ENCODE measurements at regions not wholly inside any gene's neighbourhood (a gene's known extent, or its start where the extent isn't known, plus 50 kb on each side); places are given as distances from the start of the nearest gene placed in this dataset.

GRCh38 chr13:58051807-58052375 lies 420.3 kb downstream of the PCDH17 start:
- no peak for DNase-seq

- DNase-seq: no peak
These were observed 424.9 kb downstream of the PCDH17 start for GRCh38 chr13:58056426-58056825.

DNA sequence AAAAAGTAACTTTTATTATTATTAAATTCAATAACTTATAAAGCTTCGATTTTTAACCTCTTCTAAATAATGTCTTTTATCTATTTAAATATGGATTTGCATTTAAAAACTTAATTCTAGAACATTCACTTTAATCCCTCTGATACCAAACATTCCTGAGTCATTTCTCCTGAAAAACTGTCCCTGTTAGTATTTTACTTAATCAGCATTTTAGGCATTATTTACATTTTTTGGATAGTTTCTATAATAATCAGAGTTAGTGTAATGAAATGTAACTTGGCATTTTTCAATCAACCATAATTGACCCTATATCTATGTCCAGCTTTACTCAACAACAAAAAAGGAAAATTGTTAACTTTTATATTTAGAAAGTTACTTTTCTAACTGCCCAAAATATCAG lies 428.1 kb downstream of the PCDH17 start:
- DNase-seq: no peak

DNA sequence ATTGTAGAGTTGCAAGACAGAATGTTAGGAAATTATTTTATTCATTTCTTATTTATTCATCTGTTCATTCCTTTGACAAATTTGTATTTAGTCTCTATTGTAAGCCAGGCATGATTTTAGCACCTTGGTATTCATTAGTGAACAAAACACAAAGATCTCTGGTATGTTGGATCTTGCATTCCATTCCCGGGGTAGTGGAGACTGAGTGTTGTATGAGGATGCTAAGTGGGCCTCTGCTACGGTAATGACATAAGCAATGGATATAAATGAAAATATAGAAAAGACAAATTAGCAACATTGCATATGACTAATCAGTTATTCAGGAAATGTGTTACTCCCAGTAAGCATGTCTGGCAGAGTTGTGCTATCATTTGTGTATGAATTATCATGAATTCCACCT lies 449.3 kb downstream of the PCDH17 start:
- DNase-seq: no peak

DNA sequence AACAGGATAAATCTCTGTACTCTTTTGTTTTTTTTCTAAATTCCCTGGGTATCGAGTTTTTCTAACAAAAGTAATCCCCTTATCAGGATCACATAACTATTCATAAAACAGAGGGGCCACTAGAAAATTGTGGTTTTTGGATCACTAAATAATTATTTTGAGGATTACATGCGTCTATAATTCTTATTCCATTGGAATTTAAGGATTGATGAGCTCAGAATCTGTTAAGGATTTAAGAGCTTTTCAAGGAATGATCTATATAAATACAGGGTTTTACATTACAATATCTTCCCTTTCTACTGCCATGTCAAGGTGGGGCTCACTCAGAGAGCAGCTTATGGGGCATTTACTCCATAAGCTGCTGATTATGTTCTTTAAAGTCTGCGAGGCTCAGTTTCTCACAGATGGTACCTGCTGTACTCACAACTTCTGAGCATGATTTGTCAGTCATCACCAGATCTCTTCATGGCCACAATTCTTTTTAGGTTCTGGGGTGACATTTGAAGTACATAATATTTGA lies 449.8 kb downstream of the PCDH17 start:
- no peak for DNase-seq

GRCh38 chr13:58083064-58083463 lies 451.5 kb downstream of the PCDH17 start:
- DNase-seq: no peak

- no peak for DNase-seq
These were observed 453.7 kb downstream of the PCDH17 start for GRCh38 chr13:58085274-58085673.

GRCh38 chr13:58085819-58086218 lies 454.3 kb downstream of the PCDH17 start:
- no peak for DNase-seq

- DNase-seq: no peak
These were observed 456.0 kb downstream of the PCDH17 start for GRCh38 chr13:58087566-58087965.

DNA sequence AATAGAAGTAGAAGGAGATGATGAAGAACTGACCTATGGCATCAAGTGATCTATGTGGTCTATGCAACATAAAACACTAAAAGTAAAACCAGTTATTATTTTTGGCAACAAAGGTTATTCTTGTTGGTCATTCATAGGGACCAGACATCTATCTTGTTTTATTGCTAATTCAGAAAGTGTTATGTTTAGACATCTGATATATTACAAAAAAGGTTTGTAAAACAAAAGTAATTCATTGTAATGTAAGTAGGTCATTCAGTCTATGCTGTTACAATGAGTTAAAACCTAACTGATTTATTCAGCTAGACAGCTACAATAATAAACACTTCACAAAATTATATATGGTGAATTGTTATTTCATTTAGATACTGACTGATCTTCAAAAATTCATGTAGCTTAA lies 461.9 kb downstream of the PCDH17 start:
- DNase-seq: no peak

DNA sequence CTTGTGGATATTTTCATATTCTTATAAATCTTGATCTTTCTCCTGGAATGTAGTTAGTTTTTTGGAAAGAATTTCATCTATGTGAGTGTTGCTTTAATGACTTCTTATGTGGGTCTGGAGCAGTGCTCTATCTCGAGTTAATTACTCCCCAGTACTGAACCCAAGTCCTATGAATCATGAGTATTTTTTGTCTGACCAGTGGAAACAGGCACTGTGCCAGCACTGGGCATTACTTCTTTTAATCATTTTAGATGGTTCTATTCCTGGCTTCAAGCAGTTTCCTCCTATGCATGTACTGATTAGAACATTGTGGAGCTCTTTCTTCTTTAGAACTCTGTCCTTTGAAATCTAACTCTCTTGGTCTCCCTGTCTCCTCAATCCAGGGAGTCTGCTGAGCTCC lies 466.3 kb downstream of the PCDH17 start:
- no peak for DNase-seq

- DNase-seq: no peak
These were observed 487.8 kb downstream of the PCDH17 start for GRCh38 chr13:58119351-58119750.

GRCh38 chr13:58119804-58120203 lies 488.3 kb downstream of the PCDH17 start:
- DNase-seq: no peak

- no peak for DNase-seq
These were observed 495.0 kb downstream of the PCDH17 start for GRCh38 chr13:58126496-58126895.

DNA sequence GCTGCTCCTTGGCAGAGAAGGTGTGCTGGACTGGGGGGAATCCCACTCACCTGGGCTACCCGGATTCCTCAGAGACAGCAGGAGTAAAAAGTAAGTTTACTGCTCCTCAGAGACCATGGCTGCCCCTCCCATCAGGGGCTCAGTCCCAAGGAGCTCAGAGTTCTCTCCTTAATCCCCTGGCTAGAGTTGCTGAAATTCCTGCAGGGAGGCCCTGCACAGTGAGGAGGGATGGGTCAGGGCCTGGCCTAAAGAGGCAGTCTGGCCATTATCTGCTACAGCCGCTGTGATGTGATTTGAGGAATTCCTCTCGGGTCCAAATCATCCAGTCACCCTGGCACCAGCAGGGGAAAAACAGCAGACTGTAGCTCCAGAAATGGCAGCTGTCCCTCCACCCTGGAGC lies 502.5 kb downstream of the PCDH17 start:
- no peak for DNase-seq

DNA sequence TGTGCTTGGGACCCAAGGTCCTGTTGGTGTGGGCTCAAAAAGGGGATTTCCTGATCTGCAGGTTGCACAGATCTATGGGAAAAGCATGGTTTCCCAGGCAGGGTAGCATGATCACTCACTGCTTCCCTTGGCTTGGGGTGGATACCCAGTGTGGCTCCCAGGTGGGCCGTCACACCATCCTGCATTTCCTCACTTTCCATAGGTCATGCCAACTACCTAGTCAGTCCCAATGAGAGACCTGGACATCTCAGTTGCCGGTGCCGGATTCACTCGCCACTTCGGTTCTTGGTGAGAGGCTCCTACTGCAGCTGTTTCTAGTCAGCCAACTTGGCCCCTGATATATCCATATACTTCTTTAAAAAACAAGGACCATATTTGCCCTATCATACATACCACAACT lies 503.0 kb downstream of the PCDH17 start:
- no peak for DNase-seq

GRCh38 chr13:58142952-58143351 lies 511.4 kb downstream of the PCDH17 start:
- DNase-seq: no peak

GRCh38 chr13:58144616-58145015 lies 513.1 kb downstream of the PCDH17 start:
- DNase-seq: no peak

- DNase-seq: peak; percentile 16
These were observed 519.9 kb downstream of the PCDH17 start for GRCh38 chr13:58151452-58151851.

DNA sequence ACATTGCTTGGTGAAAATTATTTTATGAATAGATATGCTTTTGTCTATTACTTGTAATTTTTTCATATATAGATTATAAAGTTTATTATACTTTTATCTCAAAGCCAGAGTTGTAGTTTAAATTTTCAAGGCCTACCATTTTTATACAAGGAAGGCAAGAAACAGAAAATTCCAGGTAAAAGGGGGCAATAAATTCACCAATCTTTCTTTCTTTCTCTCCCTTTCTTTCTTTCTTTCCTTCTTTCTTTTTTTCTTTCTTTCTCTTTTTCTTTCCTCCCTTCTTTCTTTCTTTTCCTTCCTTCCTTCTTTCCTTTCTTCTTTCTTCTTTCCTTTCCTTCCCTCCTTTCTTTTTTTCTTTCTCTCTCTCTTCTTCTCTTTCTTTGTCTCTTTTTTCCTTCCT lies 529.4 kb downstream of the PCDH17 start:
- no peak for DNase-seq

- no peak for DNase-seq
These were observed 534.1 kb downstream of the PCDH17 start for GRCh38 chr13:58165617-58166016.

DNA sequence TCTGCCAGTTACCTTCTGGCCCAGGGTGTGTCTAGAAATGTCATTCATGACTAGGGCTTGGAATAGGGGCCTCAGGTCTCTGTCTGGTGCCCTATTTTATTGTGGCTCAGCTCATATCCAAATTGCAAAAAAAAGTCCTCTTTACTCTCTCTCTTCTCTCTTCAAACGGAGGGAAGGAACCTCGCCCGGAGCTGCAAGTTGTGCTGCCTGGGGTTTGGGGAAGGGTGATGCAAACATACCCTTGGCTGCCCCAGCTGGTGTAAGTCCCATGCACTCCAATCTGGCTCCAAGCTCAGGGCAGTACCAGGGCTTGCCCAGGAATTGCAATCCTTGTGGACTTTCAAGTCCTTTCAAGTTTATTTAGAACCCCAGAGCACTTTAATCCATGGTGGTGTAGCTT lies 549.6 kb downstream of the PCDH17 start:
- no peak for DNase-seq

DNA sequence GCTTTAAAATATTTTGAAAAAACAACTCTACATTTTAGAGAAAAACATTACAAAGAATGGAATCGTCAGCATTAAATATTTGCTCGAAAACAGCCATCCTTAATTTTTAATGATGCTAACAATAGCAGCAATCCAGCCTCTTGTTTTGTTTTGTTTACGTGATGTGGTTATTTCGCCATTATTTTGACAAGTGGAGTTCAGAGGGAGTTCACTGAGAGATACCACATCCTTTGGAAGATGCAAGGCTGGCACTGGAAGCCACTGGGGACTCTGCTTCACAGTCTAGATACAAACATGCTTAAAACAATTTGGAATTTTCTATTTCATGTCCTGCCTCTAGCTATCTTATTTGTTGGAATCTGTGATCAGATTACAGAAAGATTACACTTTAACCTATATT lies 556.3 kb downstream of the PCDH17 start:
- no peak for DNase-seq

- no peak for DNase-seq
These were observed 559.0 kb downstream of the PCDH17 start for GRCh38 chr13:58190577-58190976.

GRCh38 chr13:58191754-58192153 lies 560.2 kb downstream of the PCDH17 start:
- DNase-seq: no peak

GRCh38 chr13:58202099-58202498 lies 570.6 kb downstream of the PCDH17 start:
- no peak for DNase-seq

All from right hindlimb (tissue), 1 donor.